ENCODE measurements at regions not wholly inside any gene's neighbourhood (a gene's known extent, or its start where the extent isn't known, plus 50 kb on each side); places are given as distances from the start of the nearest gene placed in this dataset.
"Not testable (repeated sequence)": the region's sequence is repeated elsewhere in the genome, so short reads cannot be mapped to it uniquely, and the experiment has no call there.

DNA sequence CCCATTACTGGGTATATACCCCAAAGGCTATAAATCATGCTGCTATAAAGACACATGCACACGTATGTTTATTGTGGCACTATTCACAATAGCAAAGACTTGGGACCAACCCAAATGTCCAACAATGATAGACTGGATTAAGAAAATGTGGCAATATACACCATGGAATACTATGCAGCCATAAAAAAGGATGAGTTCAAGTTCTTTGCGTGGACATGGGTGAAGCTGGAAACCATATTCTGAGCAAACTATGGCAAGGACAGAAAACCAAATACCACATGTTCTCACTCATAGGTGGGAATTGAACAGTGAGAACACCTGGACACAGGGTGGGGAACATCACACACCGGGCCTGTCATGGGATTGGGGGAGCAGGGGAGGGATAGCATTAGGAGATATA, 54.4 kb upstream of the MUCL1 start:
- H3K27ac ChIP-seq (ENCODE audit: low read depth in 1 of 2, low read length in 2 of 2); H3K27ac Mint-ChIP-seq; H3K4me1 Mint-ChIP-seq; H4K20me1 ChIP-seq (ENCODE audit: insufficient read depth, low read length); intact Hi-C loops (cut with micrococcal nuclease); H3K4me3 ChIP-seq (replicated peaks in 1 of 3; ENCODE audit: low read depth in 2 of 3, low read length in 3 of 3); H3K4me2 ChIP-seq (replicated peaks; ENCODE audit: extremely low read depth, low read length, poor library complexity, severe bottlenecking); H3K36me3 ChIP-seq (replicated peaks in 1 of 2; ENCODE audit: control insufficient read depth in 1 of 2, insufficient read depth in 2 of 2, low read length in 2 of 2); H3K4me3 Mint-ChIP-seq; H2AFZ ChIP-seq (ENCODE audit: insufficient read depth, low read depth, low read length, poor library complexity, severe bottlenecking); H3K4me1 ChIP-seq (ENCODE audit: control insufficient read depth in 1 of 2, insufficient read depth in 2 of 2, low read length in 2 of 2); H3K9ac ChIP-seq (ENCODE audit: insufficient read depth, low read length, poor library complexity, severe bottlenecking); H3K9me3 Mint-ChIP-seq; H3K79me2 ChIP-seq (ENCODE audit: insufficient read depth, low read length); H3K27me3 ChIP-seq (ENCODE audit: control insufficient read depth in 2 of 2, insufficient read depth in 2 of 2, low read length in 2 of 2); H3K36me3 Mint-ChIP-seq; H3K9me3 ChIP-seq (replicated peaks in 1 of 2; ENCODE audit: control insufficient read depth in 1 of 2, insufficient read depth in 1 of 2, low read length in 2 of 2); DNase-seq: not testable (repeated sequence)
- no CpG with 5 or more reads among the region's 3 CpGs for WGBS (ENCODE audit: insufficient coverage)
- H3K27me3 Mint-ChIP-seq (ENCODE audit: low read depth in 3 of 3): peaks cover 4 to 11% (median 6%) of the 10 kb centered on the region in 3 donors

DNA sequence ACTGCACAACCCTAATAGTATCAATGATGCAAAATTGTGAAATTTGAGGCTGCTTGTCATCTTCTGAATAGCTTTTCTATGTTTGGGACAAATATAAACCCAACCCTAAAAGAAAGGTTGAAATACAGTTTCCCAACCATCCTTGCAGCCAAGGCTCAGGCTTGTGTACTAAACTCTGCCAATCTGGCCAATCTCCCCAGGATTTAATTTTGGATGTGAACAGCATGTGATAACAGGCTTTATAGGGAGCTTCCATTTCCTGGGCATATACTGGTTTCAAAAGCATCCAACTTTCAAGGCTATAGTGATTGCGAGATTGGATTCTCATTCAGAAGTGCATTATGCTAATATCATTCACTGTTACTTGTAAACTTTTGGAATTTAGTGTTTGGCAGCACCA, 55.7 kb upstream of the MUCL1 start:
- Histone ChIP-seq H3K79me2 (ENCODE audit: insufficient read depth, low read length) (no peaks in the 10 kb centered on the region), H3K36me3 (replicated peaks in 1 of 2; ENCODE audit: control insufficient read depth in 1 of 2, insufficient read depth in 2 of 2, low read length in 2 of 2) (no peaks in the 10 kb centered on the region), H3K4me3 (replicated peaks in 1 of 3; ENCODE audit: low read depth in 2 of 3, low read length in 3 of 3) (no peak overlapping the region), H3K27ac (ENCODE audit: low read depth in 1 of 2, low read length in 2 of 2) (no peak overlapping the region), H3K4me2 (replicated peaks; ENCODE audit: extremely low read depth, low read length, poor library complexity, severe bottlenecking) (no peak overlapping the region), H4K20me1 (ENCODE audit: insufficient read depth, low read length) (no peaks in the 10 kb centered on the region), H2AFZ (ENCODE audit: insufficient read depth, low read depth, low read length, poor library complexity, severe bottlenecking) (no peak overlapping the region), H3K9ac (ENCODE audit: insufficient read depth, low read length, poor library complexity, severe bottlenecking) (no peak overlapping the region), H3K27me3 (ENCODE audit: control insufficient read depth in 2 of 2, insufficient read depth in 2 of 2, low read length in 2 of 2) (no peaks in the 10 kb centered on the region), H3K9me3 (replicated peaks in 1 of 2; ENCODE audit: control insufficient read depth in 1 of 2, insufficient read depth in 1 of 2, low read length in 2 of 2) (no peaks in the 10 kb centered on the region), H3K4me1 (ENCODE audit: control insufficient read depth in 1 of 2, insufficient read depth in 2 of 2, low read length in 2 of 2) (no peaks in the 10 kb centered on the region)
- DNase-seq: no peak
- intact Hi-C loops (cut with micrococcal nuclease): no loop called here
- no peaks in the 10 kb centered on the region for H3K36me3 Mint-ChIP-seq
- no peak overlapping the region for H3K27ac Mint-ChIP-seq
- H3K27me3 Mint-ChIP-seq (ENCODE audit: low read depth in 3 of 3): peaks cover 4 to 11% (median 6%) of the 10 kb centered on the region in 3 donors
- H3K9me3 Mint-ChIP-seq: peaks cover 0 to 7% (median 3%) of the 10 kb centered on the region in 7 donors
- no peak overlapping the region for H3K4me3 Mint-ChIP-seq
- TF ChIP-seq, protein P1, sequence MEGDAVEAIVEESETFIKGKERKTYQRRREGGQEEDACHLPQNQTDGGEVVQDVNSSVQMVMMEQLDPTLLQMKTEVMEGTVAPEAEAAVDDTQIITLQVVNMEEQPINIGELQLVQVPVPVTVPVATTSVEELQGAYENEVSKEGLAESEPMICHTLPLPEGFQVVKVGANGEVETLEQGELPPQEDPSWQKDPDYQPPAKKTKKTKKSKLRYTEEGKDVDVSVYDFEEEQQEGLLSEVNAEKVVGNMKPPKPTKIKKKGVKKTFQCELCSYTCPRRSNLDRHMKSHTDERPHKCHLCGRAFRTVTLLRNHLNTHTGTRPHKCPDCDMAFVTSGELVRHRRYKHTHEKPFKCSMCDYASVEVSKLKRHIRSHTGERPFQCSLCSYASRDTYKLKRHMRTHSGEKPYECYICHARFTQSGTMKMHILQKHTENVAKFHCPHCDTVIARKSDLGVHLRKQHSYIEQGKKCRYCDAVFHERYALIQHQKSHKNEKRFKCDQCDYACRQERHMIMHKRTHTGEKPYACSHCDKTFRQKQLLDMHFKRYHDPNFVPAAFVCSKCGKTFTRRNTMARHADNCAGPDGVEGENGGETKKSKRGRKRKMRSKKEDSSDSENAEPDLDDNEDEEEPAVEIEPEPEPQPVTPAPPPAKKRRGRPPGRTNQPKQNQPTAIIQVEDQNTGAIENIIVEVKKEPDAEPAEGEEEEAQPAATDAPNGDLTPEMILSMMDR (IDR thresholded peaks at IDR 0.05): no peak
- no peaks in the 10 kb centered on the region for H3K4me1 Mint-ChIP-seq
- no CpG with 5 or more reads among the region's 1 CpG for WGBS (ENCODE audit: insufficient coverage)

Measured in CD14-positive monocyte (primary cell).